Body of pancreas (tissue), 4 donors: ENCODE measurements at regions not wholly inside any gene's neighbourhood (a gene's known extent, or its start where the extent isn't known, plus 50 kb on each side); places are given as distances from the start of the nearest gene placed in this dataset.

ENCODE experiments used
- ATAC-seq: fragments of 150-250 bp; one replicate; pipeline ENCODE4 v1.9.1; 2016
- DNase-seq, 4 donors: peaks; one replicate each; pipeline ENCODE4 v3.0.0-alpha.2; 2019
- H3K27ac ChIP-seq, 4 donors: fragments of 200-600 bp; sonication (generic); 1 replicate in 3 of 4; 2 replicates in 1 of 4; pipeline versions ENCODE4 v1.5.1 to v1.6.1; 2016 to 2019; ENCODE audit warnings: mild to moderate bottlenecking in 1 of 4, mixed read lengths in 1 of 4, moderate library complexity in 1 of 4
- H3K27me3 ChIP-seq, 2 donors: fragments of 200-600 bp; sonication (generic); one replicate each; pipeline ENCODE4 v1.6.0; 2016; ENCODE audit warnings: mild to moderate bottlenecking in 1 of 2
- H3K36me3 ChIP-seq, 2 donors: fragments of 200-600 bp; sonication (generic); replicated peaks in 1 of 2; 2 replicates each; pipeline ENCODE4 v1.5.1; 2016; ENCODE audit warnings: low read depth in 2 of 2; ENCODE audit not compliant: insufficient read depth in 1 of 2
- H3K4me1 ChIP-seq: fragments of 200-600 bp; sonication (generic); one replicate; pipeline ENCODE4 v1.6.0; 2016
- H3K4me3 ChIP-seq, 2 donors: fragments of 200-600 bp; sonication (generic); 1 replicate in 1 of 2; 2 replicates in 1 of 2; pipeline ENCODE4 v1.5.1; 2016 to 2019
- H3K9me3 ChIP-seq, 3 donors: fragments of 200-600 bp; sonication (generic); 1 replicate in 2 of 3; 2 replicates in 1 of 3; pipeline ENCODE4 v1.5.1; 2016
- POLR2A ChIP-seq, 3 donors: fragments of 450-650 bp; IDR thresholded peaks; one replicate each; pipeline ENCODE4 v1.6.1; 2016; ENCODE audit warnings: antibody characterized with exemption in 3 of 3, mild to moderate bottlenecking in 2 of 3
- WGBS, 2 donors: methylation state at CpG; one replicate each; pipeline ENCODE4 v1.1.5; 2017; 5-methylcytosine and 5-hydroxymethylcytosine counted together
- intact Hi-C: fragments of 100-400 bp; cut with DNase I; formaldehyde crosslinking; loops from one replicate; pipeline ENCODE4 v1.15.1; 2023
- TF ChIP-seq, protein P1 (sequence below), 7 experiments: fragments of 450-650 bp in 4 of 7; fragments of 200-600 bp in 3 of 7; sonication (generic) in 3 of 7; IDR thresholded peaks; one replicate each; pipeline ENCODE4 v1.5.1; 2016 to 2019; ENCODE audit warnings: antibody characterized with exemption in 7 of 7

DNA sequence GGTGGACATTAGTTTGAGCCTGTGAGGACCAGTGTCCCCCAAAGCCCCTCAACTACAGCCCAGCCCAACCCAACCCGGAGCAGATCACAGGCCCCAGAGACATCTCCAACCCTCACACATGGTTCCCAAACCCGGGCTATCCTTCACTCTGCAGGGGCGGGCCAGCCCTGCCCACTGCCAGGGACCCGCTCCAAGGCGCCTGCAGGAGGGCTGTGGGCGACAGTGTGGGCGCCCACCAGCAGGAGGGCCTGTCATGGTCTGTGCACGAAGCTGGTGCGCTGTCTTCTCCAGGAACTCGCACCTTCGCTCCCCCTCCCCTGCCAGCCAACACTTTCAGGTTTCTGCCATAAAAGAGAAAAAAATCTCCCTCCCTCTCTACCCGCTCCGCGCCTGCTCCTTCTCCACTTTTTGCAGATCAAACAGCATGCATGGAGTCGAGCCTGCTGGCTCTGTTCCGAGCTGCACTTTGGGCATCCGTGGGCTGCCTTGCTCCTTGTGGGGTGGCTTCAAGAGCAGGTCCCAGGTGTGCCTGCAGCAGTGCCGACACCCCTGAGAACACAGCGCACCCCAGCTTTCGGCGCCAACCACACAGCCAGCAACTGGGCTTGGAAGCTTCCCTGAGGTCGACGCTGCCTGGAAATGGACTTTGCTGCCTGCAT lies 133.7 kb upstream of the PPP1R26 start:
- intact Hi-C loops = no loop called here
- H3K27me3 ChIP-seq = no peaks in the 10 kb centered on the region
- 56 to 62% methylated on average over 13 to 23 of the region's 23 CpGs for WGBS, 2 donors
- TF ChIP-seq, protein P1, sequence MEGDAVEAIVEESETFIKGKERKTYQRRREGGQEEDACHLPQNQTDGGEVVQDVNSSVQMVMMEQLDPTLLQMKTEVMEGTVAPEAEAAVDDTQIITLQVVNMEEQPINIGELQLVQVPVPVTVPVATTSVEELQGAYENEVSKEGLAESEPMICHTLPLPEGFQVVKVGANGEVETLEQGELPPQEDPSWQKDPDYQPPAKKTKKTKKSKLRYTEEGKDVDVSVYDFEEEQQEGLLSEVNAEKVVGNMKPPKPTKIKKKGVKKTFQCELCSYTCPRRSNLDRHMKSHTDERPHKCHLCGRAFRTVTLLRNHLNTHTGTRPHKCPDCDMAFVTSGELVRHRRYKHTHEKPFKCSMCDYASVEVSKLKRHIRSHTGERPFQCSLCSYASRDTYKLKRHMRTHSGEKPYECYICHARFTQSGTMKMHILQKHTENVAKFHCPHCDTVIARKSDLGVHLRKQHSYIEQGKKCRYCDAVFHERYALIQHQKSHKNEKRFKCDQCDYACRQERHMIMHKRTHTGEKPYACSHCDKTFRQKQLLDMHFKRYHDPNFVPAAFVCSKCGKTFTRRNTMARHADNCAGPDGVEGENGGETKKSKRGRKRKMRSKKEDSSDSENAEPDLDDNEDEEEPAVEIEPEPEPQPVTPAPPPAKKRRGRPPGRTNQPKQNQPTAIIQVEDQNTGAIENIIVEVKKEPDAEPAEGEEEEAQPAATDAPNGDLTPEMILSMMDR (IDR thresholded peaks at IDR 0.05) = no peak
- no peak for TF ChIP-seq POLR2A (IDR thresholded peaks at IDR 0.05)
- no peaks in the 10 kb centered on the region for H3K36me3 ChIP-seq
- H3K4me3 ChIP-seq = no peak overlapping the region
- no peak overlapping the region for H3K27ac ChIP-seq
- no peaks in the 10 kb centered on the region for H3K9me3 ChIP-seq
- peaks cover 8% of the 10 kb centered on the region for H3K4me1 ChIP-seq
- ATAC-seq = no peak
- no peak for DNase-seq

DNA sequence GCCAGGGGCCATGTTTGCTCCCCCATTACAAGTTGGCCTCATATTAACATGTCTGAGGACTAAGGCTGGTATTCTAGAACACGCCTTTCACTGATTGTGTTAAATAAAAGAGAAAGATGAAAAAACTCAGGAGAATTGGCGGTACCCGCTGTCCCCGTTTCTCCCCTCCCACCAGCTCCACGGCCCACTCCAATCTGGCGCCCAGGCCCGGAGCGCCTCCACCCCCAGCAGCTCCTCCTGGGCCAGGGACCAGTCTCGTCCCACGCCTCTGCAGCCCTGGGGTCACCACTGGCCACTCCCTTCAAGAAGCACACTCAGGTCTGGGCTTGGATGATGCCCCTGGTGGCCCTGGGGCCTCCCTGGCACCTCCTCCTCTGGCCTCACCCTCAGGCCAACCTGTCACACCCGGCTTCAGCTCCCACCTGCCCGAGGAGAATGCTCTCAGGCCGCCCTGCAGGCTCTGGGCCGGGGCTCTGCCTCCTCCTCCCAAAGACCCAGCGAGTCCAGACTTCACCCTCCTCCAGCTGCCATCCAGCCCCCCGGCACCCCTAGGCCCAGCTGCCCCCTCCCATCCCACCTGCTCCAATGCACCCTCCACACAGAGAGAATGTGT lies 133.0 kb upstream of the PPP1R26 start:
- Histone ChIP-seq H3K36me3 (no peaks in the 10 kb centered on the region), H3K4me3 (no peak overlapping the region), H3K27ac (no peak overlapping the region), H3K9me3 (no peaks in the 10 kb centered on the region), H3K27me3 (no peaks in the 10 kb centered on the region), H3K4me1 (peaks cover 8% of the 10 kb centered on the region)
- DNase-seq (no peak), ATAC-seq (no peak)
- WGBS, 2 donors = 68 to 70% methylated on average over 16 of the region's 16 CpGs
- TF ChIP-seq POLR2A (IDR thresholded peaks at IDR 0.05) = no peak
- TF ChIP-seq, protein P1 (IDR thresholded peaks at IDR 0.05) = no peak
- intact Hi-C loops = no loop called here

DNA sequence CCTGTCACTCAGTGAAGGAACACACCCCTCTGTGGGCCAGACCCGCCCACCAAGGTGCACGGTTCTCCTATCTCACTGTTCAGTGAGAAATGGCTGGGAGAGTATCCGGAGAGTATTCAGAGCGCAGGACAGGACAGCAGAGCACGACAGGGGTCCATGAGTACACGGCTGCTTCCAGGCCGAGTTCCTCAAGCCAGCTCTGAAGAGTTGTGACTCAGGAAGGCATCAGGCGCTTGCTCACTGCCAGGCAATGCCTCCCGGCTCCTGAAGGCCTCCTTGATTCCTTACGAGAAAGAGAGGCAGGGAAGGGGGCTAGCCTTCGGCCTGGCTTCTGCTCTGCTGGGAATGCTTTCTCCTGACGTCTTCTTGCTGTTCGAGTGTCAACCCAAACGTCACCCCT lies 132.1 kb upstream of the PPP1R26 start:
- 59 to 69% methylated on average over 12 to 14 of the region's 14 CpGs for WGBS, 2 donors
- intact Hi-C loops = no loop called here
- Histone ChIP-seq H3K4me3 (no peak overlapping the region), H3K27ac (no peak overlapping the region), H3K9me3 (no peaks in the 10 kb centered on the region), H3K27me3 (no peaks in the 10 kb centered on the region), H3K4me1 (peaks cover 5% of the 10 kb centered on the region), H3K36me3 (no peaks in the 10 kb centered on the region)
- TF ChIP-seq POLR2A (IDR thresholded peaks at IDR 0.05) = no peak
- TF ChIP-seq, protein P1 (IDR thresholded peaks at IDR 0.05) = no peak
- no peak for DNase-seq
- no peak for ATAC-seq

DNA sequence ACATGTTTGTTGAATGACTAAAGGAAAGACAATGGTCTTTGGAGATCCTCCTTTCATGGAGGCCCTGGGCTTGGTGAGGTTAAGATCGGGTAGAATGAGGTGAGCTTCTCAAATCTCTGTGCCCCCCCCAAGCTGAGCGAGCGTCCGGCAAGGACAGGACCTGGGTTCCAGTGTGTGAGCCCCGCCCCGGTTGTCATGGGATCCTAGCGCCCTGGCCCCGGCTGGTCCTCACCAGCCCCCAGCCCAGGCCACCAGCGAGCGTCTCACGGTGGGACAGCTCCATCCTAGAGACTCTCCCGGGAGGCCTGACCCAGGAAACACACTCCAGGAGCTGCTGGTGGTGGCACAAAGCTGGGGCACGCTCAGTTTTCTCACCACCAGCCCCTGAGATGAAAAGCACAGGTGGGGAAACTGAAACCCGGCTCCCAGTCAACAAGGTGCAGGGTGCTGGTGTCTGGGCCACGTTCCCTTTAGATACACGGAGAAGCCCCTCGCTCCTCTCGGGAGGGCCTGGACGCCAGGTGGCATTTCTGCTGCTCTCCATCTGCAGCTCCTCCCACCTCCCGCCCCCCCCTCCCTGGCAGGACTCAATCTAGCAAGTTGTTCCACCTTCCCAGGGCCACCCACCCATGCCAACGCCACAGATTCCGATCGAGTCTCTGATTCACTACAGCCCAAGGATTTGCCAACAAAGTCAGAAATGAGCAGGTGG lies 131.3 kb upstream of the PPP1R26 start:
- intact Hi-C loops = no loop called here

More for the DNA sequence above, 131.3 kb upstream of the PPP1R26 start:
- no peaks in the 10 kb centered on the region for H3K27me3 ChIP-seq
- DNase-seq (no peak), ATAC-seq (no peak)
- H3K27ac ChIP-seq = no peak overlapping the region
- TF ChIP-seq, protein P1 (IDR thresholded peaks at IDR 0.05) = no peak
- TF ChIP-seq POLR2A (IDR thresholded peaks at IDR 0.05) = no peak
- 63 to 64% methylated on average over 7 to 17 of the region's 23 CpGs for WGBS, 2 donors
- H3K4me1 ChIP-seq = peaks cover 4% of the 10 kb centered on the region
- no peaks in the 10 kb centered on the region for H3K9me3 ChIP-seq
- H3K4me3 ChIP-seq = no peak overlapping the region
- H3K36me3 ChIP-seq = no peaks in the 10 kb centered on the region
